Ishikawa (cell line): ENCODE measurements at regions not wholly inside any gene's neighbourhood (a gene's known extent, or its start where the extent isn't known, plus 50 kb on each side); places are given as distances from the start of the nearest gene placed in this dataset.

Experiments used
- CEBPB ChIP-seq: IDR thresholded peaks from 2 replicates; pipeline ENCODE4 v1.6.1; 2012
- EGR1 ChIP-seq: IDR thresholded peaks from 2 replicates; pipeline ENCODE4 v1.6.1; 2012
- EP300 ChIP-seq: IDR thresholded peaks from 2 replicates; pipeline ENCODE4 v1.6.1; 2012; ENCODE audit warnings: borderline replicate concordance
- TAF1 ChIP-seq: IDR thresholded peaks from 2 replicates; pipeline ENCODE4 v1.6.1; 2012; ENCODE audit warnings: low read depth, mild to moderate bottlenecking
- TCF12 ChIP-seq: IDR thresholded peaks from 2 replicates; pipeline ENCODE4 v1.6.1; 2012; ENCODE audit warnings: low read depth
- ZBTB7A ChIP-seq: IDR thresholded peaks from 2 replicates; pipeline ENCODE4 v1.6.1; 2012; ENCODE audit warnings: low read depth
- TF ChIP-seq, protein P1 (sequence below): IDR thresholded peaks from 2 replicates; pipeline ENCODE4 v1.6.1; 2012

- TF ChIP-seq, protein P1, sequence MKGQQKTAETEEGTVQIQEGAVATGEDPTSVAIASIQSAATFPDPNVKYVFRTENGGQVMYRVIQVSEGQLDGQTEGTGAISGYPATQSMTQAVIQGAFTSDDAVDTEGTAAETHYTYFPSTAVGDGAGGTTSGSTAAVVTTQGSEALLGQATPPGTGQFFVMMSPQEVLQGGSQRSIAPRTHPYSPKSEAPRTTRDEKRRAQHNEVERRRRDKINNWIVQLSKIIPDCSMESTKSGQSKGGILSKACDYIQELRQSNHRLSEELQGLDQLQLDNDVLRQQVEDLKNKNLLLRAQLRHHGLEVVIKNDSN: no peak
- no peak for TF ChIP-seq ZBTB7A
- TF ChIP-seq EGR1: no peak
- TF ChIP-seq TAF1: no peak
- TF ChIP-seq EP300: no peak
- no peak for TF ChIP-seq TCF12
- no peak for TF ChIP-seq CEBPB
Measured at GRCh38 chr19:56939951-56940350, 99.4 kb upstream of the PEG3 start.
